ENCODE measurements at regions not wholly inside any gene's neighbourhood (a gene's known extent, or its start where the extent isn't known, plus 50 kb on each side); places are given as distances from the start of the nearest gene placed in this dataset.

GRCh38 chr10:29209830-29210229 is 79.0 kb upstream of the LYZL1 start:
- TF ChIP-seq, protein P1, sequence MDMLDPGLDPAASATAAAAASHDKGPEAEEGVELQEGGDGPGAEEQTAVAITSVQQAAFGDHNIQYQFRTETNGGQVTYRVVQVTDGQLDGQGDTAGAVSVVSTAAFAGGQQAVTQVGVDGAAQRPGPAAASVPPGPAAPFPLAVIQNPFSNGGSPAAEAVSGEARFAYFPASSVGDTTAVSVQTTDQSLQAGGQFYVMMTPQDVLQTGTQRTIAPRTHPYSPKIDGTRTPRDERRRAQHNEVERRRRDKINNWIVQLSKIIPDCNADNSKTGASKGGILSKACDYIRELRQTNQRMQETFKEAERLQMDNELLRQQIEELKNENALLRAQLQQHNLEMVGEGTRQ (IDR thresholded peaks at IDR 0.05; ENCODE audit: borderline replicate concordance, low read depth, low read length) = no peak
- TF ChIP-seq EZH2 (IDR thresholded peaks at IDR 0.05; ENCODE audit: borderline replicate concordance, control insufficient read depth, low read depth, low read length) = no peak
- no peak for TF ChIP-seq CREB1 (IDR thresholded peaks at IDR 0.05; ENCODE audit: low read depth)
- TF ChIP-seq BCLAF1 (IDR thresholded peaks at IDR 0.05) = no peak
- TF ChIP-seq RCOR1 (conservative IDR thresholded peaks at IDR 0.05; ENCODE audit: low read depth, low read length) = no peak
- TF ChIP-seq, protein P2, sequence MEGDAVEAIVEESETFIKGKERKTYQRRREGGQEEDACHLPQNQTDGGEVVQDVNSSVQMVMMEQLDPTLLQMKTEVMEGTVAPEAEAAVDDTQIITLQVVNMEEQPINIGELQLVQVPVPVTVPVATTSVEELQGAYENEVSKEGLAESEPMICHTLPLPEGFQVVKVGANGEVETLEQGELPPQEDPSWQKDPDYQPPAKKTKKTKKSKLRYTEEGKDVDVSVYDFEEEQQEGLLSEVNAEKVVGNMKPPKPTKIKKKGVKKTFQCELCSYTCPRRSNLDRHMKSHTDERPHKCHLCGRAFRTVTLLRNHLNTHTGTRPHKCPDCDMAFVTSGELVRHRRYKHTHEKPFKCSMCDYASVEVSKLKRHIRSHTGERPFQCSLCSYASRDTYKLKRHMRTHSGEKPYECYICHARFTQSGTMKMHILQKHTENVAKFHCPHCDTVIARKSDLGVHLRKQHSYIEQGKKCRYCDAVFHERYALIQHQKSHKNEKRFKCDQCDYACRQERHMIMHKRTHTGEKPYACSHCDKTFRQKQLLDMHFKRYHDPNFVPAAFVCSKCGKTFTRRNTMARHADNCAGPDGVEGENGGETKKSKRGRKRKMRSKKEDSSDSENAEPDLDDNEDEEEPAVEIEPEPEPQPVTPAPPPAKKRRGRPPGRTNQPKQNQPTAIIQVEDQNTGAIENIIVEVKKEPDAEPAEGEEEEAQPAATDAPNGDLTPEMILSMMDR (IDR thresholded peaks at IDR 0.05 in 2 of 3, conservative IDR thresholded peaks at IDR 0.05 in 1 of 3; ENCODE audit: control insufficient read depth in 2 of 3, extremely low read depth in 1 of 3, insufficient read depth in 1 of 3, low read depth in 3 of 3, low read length in 3 of 3) = no peak
- TF ChIP-seq ZNF274 (IDR thresholded peaks at IDR 0.05; ENCODE audit: insufficient read depth, insufficient read length) = no peak
- TF ChIP-seq E2F8 (IDR thresholded peaks at IDR 0.05; ENCODE audit: low read depth, partially characterized antibody) = no peak
- TF ChIP-seq BHLHE40 (IDR thresholded peaks at IDR 0.05; ENCODE audit: borderline replicate concordance in 1 of 2, low read depth in 2 of 2, low read length in 1 of 2) = no peak

Measured in GM12878 (cell line).